ENCODE measurements at regions not wholly inside any gene's neighbourhood (a gene's known extent, or its start where the extent isn't known, plus 50 kb on each side); places are given as distances from the start of the nearest gene placed in this dataset.

GRCh38 chr1:30009720-30010119 lies 713.7 kb downstream of the MATN1 start:
- TF ChIP-seq POLR2A (IDR thresholded peaks at IDR 0.05; ENCODE audit: low read depth, low read length), result no peak
- no peak for TF ChIP-seq POLR2AphosphoS5 (IDR thresholded peaks at IDR 0.05; ENCODE audit: low read depth, low read length)
